Neural progenitor cell (in vitro differentiated cells): ENCODE measurements at regions not wholly inside any gene's neighbourhood (a gene's known extent, or its start where the extent isn't known, plus 50 kb on each side); places are given as distances from the start of the nearest gene placed in this dataset.

Experiments
- DNase-seq: peaks from one replicate; pipeline ENCODE4 v3.0.0-alpha.2; 2016; ENCODE audit warnings: low spot score
- H2AFZ ChIP-seq: fragments of 200-600 bp; sonication (generic); replicated peaks from 2 replicates; pipeline ENCODE4 v1.6.1; 2016; ENCODE audit warnings: antibody characterized with exemption
- H3F3A ChIP-seq: fragments of 200-600 bp; sonication (generic); 2 replicates; pipeline ENCODE4 v1.6.1; 2016; ENCODE audit warnings: antibody characterized with exemption, low read depth
- H3K27ac ChIP-seq: fragments of 200-600 bp; sonication (generic); 2 replicates; pipeline ENCODE4 v1.5.1; 2016; ENCODE audit warnings: mild to moderate bottlenecking
- H3K27me3 ChIP-seq: fragments of 200-600 bp; sonication (generic); 2 replicates; pipeline ENCODE4 v1.6.1; 2016; ENCODE audit warnings: mild to moderate bottlenecking, moderate library complexity
- H3K36me3 ChIP-seq: fragments of 200-600 bp; sonication (generic); 2 replicates; pipeline ENCODE4 v1.5.1; 2016
- H3K4me1 ChIP-seq: fragments of 200-600 bp; sonication (generic); 2 replicates; pipeline ENCODE4 v1.6.1; 2016; ENCODE audit warnings: mixed run types
- H3K4me2 ChIP-seq: fragments of 200-600 bp; sonication (generic); 2 replicates; pipeline ENCODE4 v1.6.1; 2016
- H3K4me3 ChIP-seq: fragments of 200-600 bp; sonication (generic); 2 replicates; pipeline ENCODE4 v1.5.1; 2016
- H3K79me2 ChIP-seq: fragments of 200-600 bp; sonication (generic); 2 replicates; pipeline ENCODE4 v1.6.1; 2016; ENCODE audit warnings: low read depth
- H3K9ac ChIP-seq: fragments of 200-600 bp; sonication (generic); 2 replicates; pipeline ENCODE4 v1.6.1; 2016
- H3K9me3 ChIP-seq: fragments of 200-600 bp; sonication (generic); 2 replicates; pipeline ENCODE4 v1.5.1; 2016; ENCODE audit warnings: low read depth
- H4K20me1 ChIP-seq: fragments of 200-600 bp; sonication (generic); 2 replicates; pipeline ENCODE4 v1.6.1; 2016; ENCODE audit warnings: low read depth
- H3K27ac Mint-ChIP-seq: 3 replicates; pipeline ENCODE4 v1.8.0; 2021; ENCODE audit warnings: mixed read lengths
- H3K27me3 Mint-ChIP-seq: 2 replicates; pipeline ENCODE4 v1.8.0; 2022; ENCODE audit warnings: low read depth, mild to moderate bottlenecking, inconsistent platforms, moderate library complexity, mixed read lengths; ENCODE audit not compliant: insufficient read depth
- H3K36me3 Mint-ChIP-seq: 3 replicates; pipeline ENCODE4 v1.8.0; 2021; ENCODE audit warnings: mixed read lengths
- H3K4me1 Mint-ChIP-seq: 3 replicates; pipeline ENCODE4 v1.8.0; 2021; ENCODE audit warnings: mixed read lengths
- H3K4me3 Mint-ChIP-seq: 3 replicates; pipeline ENCODE4 v1.8.0; 2021; ENCODE audit warnings: mild to moderate bottlenecking, moderate library complexity, mixed read lengths
- H3K9me3 Mint-ChIP-seq: 3 replicates; pipeline ENCODE4 v1.8.0; 2020; ENCODE audit warnings: mixed read lengths
- EZH2 ChIP-seq: fragments of 200-600 bp; sonication (generic); IDR thresholded peaks from 2 replicates; pipeline ENCODE4 v1.6.1; 2017; ENCODE audit warnings: antibody characterized with exemption, mild to moderate bottlenecking, moderate library complexity
- EZH2phosphoT487 ChIP-seq: fragments of 200-600 bp; sonication (generic); IDR thresholded peaks from 2 replicates; pipeline ENCODE4 v1.6.1; 2017; ENCODE audit warnings: antibody characterized with exemption
- TF ChIP-seq, protein P1 (sequence below): fragments of 200-600 bp; sonication (generic); IDR thresholded peaks from 2 replicates; pipeline ENCODE4 v1.5.1; 2017; ENCODE audit warnings: antibody characterized with exemption, mild to moderate bottlenecking

- Histone ChIP-seq H3K79me2 (no peaks in the 10 kb centered on the region), H2AFZ (no peak overlapping the region), H3K27ac (no peak overlapping the region), H3F3A (no peaks in the 10 kb centered on the region), H3K4me3 (no peak overlapping the region), H3K9me3 (peaks cover 2% of the 10 kb centered on the region), H3K4me1 (peaks cover 13% of the 10 kb centered on the region), H3K4me2 (no peak overlapping the region), H3K36me3 (no peaks in the 10 kb centered on the region), H4K20me1 (no peaks in the 10 kb centered on the region), H3K27me3 (no peaks in the 10 kb centered on the region), H3K9ac (no peak overlapping the region)
- TF ChIP-seq, protein P1, sequence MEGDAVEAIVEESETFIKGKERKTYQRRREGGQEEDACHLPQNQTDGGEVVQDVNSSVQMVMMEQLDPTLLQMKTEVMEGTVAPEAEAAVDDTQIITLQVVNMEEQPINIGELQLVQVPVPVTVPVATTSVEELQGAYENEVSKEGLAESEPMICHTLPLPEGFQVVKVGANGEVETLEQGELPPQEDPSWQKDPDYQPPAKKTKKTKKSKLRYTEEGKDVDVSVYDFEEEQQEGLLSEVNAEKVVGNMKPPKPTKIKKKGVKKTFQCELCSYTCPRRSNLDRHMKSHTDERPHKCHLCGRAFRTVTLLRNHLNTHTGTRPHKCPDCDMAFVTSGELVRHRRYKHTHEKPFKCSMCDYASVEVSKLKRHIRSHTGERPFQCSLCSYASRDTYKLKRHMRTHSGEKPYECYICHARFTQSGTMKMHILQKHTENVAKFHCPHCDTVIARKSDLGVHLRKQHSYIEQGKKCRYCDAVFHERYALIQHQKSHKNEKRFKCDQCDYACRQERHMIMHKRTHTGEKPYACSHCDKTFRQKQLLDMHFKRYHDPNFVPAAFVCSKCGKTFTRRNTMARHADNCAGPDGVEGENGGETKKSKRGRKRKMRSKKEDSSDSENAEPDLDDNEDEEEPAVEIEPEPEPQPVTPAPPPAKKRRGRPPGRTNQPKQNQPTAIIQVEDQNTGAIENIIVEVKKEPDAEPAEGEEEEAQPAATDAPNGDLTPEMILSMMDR: no peak
- TF ChIP-seq EZH2: no peak
- no peak for TF ChIP-seq EZH2phosphoT487
- DNase-seq: no peak
- Mint-ChIP-seq H3K36me3 (no peaks in the 10 kb centered on the region), H3K4me3 (no peak overlapping the region), H3K27ac (no peak overlapping the region), H3K4me1 (peaks cover 21% of the 10 kb centered on the region), H3K27me3 (no peaks in the 10 kb centered on the region), H3K9me3 (no peaks in the 10 kb centered on the region)
Measured at GRCh38 chr14:29348504-29348903, 579.1 kb downstream of the PRKD1 start.

- Histone ChIP-seq H3K36me3 (no peaks in the 10 kb centered on the region), H3K9ac (no peak overlapping the region), H3K27ac (no peak overlapping the region), H3F3A (no peaks in the 10 kb centered on the region), H3K9me3 (peaks cover 10% of the 10 kb centered on the region), H2AFZ (no peak overlapping the region), H4K20me1 (no peaks in the 10 kb centered on the region), H3K4me2 (no peak overlapping the region), H3K27me3 (no peaks in the 10 kb centered on the region), H3K4me1 (no peaks in the 10 kb centered on the region), H3K4me3 (no peak overlapping the region), H3K79me2 (no peaks in the 10 kb centered on the region)
- H3K36me3 Mint-ChIP-seq: no peaks in the 10 kb centered on the region
- TF ChIP-seq, protein P1: no peak
- TF ChIP-seq EZH2phosphoT487 (no peak), EZH2 (no peak)
- H3K27ac Mint-ChIP-seq: no peak overlapping the region
- H3K27me3 Mint-ChIP-seq: no peaks in the 10 kb centered on the region
- H3K4me3 Mint-ChIP-seq: no peak overlapping the region
- no peak for DNase-seq
- H3K4me1 Mint-ChIP-seq: peaks cover 23% of the 10 kb centered on the region
- no peaks in the 10 kb centered on the region for H3K9me3 Mint-ChIP-seq
Measured at GRCh38 chr14:29350496-29350895, 577.2 kb downstream of the PRKD1 start.

DNA sequence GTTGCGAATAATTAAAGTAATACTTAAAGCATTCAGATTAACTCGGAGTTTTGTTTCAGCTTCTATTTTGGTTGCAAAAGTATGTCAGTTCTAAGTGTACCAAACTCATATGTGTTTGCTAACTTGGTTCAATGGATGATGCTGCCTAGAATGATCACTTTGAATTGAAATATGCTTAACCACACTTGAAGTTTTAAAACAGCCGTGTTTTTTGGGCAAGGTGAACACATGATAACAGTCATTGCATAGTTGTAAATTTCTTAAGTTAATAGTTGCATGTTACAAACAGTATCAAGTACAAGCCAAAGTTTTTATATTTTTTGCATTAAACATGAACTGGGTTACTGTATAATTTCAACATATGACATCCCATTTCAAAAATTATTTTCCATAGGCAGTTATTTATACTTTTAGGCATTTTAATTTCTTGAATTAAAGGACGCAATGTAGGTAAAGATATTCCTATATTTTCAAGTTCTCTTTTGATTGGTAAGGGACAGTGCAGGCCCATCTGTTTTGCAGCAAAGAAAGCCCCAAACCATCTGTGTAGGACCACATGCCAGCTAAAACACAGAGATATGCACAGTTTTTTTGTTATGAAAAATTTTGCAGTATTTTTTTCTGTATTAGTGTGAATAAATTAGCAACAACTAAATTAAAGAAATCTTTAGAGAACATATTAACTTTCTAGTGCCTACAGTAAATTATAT, 575.5 kb downstream of the PRKD1 start:
- Mint-ChIP-seq H3K4me3 (no peak overlapping the region), H3K27ac (no peak overlapping the region), H3K36me3 (no peaks in the 10 kb centered on the region), H3K27me3 (no peaks in the 10 kb centered on the region), H3K4me1 (peaks cover 24% of the 10 kb centered on the region), H3K9me3 (no peaks in the 10 kb centered on the region)
- H2AFZ ChIP-seq: no peak overlapping the region
- no peak for DNase-seq
- H3K4me2 ChIP-seq: no peak overlapping the region
- no peak overlapping the region for H3K4me3 ChIP-seq
- TF ChIP-seq, protein P1: no peak
- TF ChIP-seq EZH2 (no peak), EZH2phosphoT487 (no peak)
- no peak overlapping the region for H3K9ac ChIP-seq
- H3K4me1 ChIP-seq: no peaks in the 10 kb centered on the region
- H3K27me3 ChIP-seq: no peaks in the 10 kb centered on the region
- no peaks in the 10 kb centered on the region for H3K79me2 ChIP-seq
- H3K9me3 ChIP-seq: peaks cover 10% of the 10 kb centered on the region
- no peaks in the 10 kb centered on the region for H3K36me3 ChIP-seq
- H4K20me1 ChIP-seq: no peaks in the 10 kb centered on the region
- no peak overlapping the region for H3K27ac ChIP-seq
- H3F3A ChIP-seq: no peaks in the 10 kb centered on the region
